ENCODE measurements at regions not wholly inside any gene's neighbourhood (a gene's known extent, or its start where the extent isn't known, plus 50 kb on each side); places are given as distances from the start of the nearest gene placed in this dataset.

DNA sequence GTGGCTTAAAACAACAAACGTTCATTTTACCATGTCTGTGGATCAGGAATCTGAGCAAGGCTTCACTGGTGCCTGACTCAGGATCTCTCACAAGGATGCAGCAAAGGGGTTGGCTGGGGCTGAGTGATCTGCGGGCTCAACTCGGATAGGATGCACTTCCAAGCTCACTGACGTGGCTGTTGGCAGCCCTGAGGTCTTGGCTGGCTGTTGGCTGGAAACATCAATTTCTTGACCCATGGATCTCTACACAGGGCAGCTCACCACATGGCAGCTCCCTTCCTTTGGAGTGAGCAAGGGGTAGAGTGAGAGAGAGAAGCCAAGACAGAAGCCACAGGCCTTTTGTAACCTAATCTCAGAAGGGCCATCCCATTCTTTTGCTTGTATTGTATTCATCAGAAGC is 202.1 kb downstream of the NXNL2 start:
- TF ChIP-seq, protein P1, sequence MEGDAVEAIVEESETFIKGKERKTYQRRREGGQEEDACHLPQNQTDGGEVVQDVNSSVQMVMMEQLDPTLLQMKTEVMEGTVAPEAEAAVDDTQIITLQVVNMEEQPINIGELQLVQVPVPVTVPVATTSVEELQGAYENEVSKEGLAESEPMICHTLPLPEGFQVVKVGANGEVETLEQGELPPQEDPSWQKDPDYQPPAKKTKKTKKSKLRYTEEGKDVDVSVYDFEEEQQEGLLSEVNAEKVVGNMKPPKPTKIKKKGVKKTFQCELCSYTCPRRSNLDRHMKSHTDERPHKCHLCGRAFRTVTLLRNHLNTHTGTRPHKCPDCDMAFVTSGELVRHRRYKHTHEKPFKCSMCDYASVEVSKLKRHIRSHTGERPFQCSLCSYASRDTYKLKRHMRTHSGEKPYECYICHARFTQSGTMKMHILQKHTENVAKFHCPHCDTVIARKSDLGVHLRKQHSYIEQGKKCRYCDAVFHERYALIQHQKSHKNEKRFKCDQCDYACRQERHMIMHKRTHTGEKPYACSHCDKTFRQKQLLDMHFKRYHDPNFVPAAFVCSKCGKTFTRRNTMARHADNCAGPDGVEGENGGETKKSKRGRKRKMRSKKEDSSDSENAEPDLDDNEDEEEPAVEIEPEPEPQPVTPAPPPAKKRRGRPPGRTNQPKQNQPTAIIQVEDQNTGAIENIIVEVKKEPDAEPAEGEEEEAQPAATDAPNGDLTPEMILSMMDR (IDR thresholded peaks at IDR 0.05), result no peak
- TF ChIP-seq POLR2AphosphoS5 (IDR thresholded peaks at IDR 0.05), result no peak
- TF ChIP-seq EP300 (IDR thresholded peaks at IDR 0.05; ENCODE audit: low read depth), result no peak
- no peak for TF ChIP-seq POLR2A (IDR thresholded peaks at IDR 0.05)
- no peaks in the 10 kb centered on the region for H3K9me3 ChIP-seq
- 84 to 96% methylated on average over 3 to 4 of the region's 4 CpGs for WGBS, 2 donors (ENCODE audit: low coverage in 1 of 2)
- H3K27me3 ChIP-seq, result no peaks in the 10 kb centered on the region
- H3K36me3 ChIP-seq, result no peaks in the 10 kb centered on the region
- intact Hi-C loops (cut with DNase I; ENCODE audit: low total_unique reads), result loop anchor here (5.0 kb wide), 1 partner anchor 540 kb away; no protein-coding TSS in a partner anchor
- in situ Hi-C loops (cut with MboI; ENCODE audit: low pct_ligation_motif_present in 1 of 4, low pct_unique_long_range_greater_than_20kb in 1 of 4, low sequenced_read_pairs in 3 of 4), result no loop called here
- no peaks in the 10 kb centered on the region for H3K4me1 ChIP-seq
- no peak for DNase-seq
- H3K4me3 ChIP-seq, result no peak overlapping the region
- H3K27ac ChIP-seq, result no peak overlapping the region

- Histone ChIP-seq H3K27ac (no peak overlapping the region), H3K27me3 (no peaks in the 10 kb centered on the region), H3K36me3 (no peaks in the 10 kb centered on the region), H3K9me3 (no peaks in the 10 kb centered on the region), H3K4me3 (no peak overlapping the region), H3K4me1 (peaks cover 0 to 4% (median 0%) of the 10 kb centered on the region in 4 donors)
- in situ Hi-C loops (cut with MboI; ENCODE audit: low pct_ligation_motif_present in 1 of 4, low pct_unique_long_range_greater_than_20kb in 1 of 4, low sequenced_read_pairs in 3 of 4), result no loop called here
- no peak for TF ChIP-seq POLR2A (IDR thresholded peaks at IDR 0.05)
- TF ChIP-seq, protein P1 (IDR thresholded peaks at IDR 0.05), result no peak
- TF ChIP-seq EP300 (IDR thresholded peaks at IDR 0.05; ENCODE audit: low read depth), result no peak
- TF ChIP-seq POLR2AphosphoS5 (IDR thresholded peaks at IDR 0.05), result no peak
- intact Hi-C loops (cut with DNase I; ENCODE audit: low total_unique reads), result loop anchor here (5.0 kb wide), 1 partner anchor 541 kb away; no protein-coding TSS in a partner anchor
- DNase-seq, result no peak
- 73 to 83% methylated on average over 3 to 9 of the region's 9 CpGs for WGBS, 2 donors (ENCODE audit: low coverage in 1 of 2)
Observed at GRCh38 chr9:88737876-88738275, 202.9 kb downstream of the NXNL2 start.

DNA sequence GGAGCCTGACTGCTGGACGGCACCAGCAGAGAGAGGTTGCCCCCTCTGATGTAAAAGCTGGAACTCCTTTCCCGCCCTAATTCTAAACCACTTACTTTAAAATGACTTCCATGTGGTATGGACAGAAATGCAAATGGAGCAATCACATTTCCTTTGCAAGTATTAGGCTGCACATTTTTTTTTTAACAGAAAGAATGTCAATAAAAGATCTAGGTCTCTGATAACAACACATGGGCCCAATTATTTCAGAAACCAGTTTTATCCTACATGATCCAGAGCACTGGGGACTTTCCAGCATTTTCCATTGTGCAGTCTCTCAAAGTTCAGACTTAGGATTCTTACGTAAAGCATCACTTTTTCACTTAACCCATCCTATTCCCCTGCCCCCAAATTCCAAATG is 203.7 kb downstream of the NXNL2 start:
- Histone ChIP-seq H3K27me3 (no peaks in the 10 kb centered on the region), H3K9me3 (no peaks in the 10 kb centered on the region), H3K4me3 (no peak overlapping the region), H3K4me1 (peaks cover 0 to 13% (median 4%) of the 10 kb centered on the region in 4 donors), H3K36me3 (no peaks in the 10 kb centered on the region), H3K27ac (no peak overlapping the region)
- no peak for DNase-seq
- WGBS, 2 donors (ENCODE audit: low coverage in 1 of 2), result 66 to 76% methylated on average over 3 of the region's 3 CpGs
- TF ChIP-seq POLR2A (IDR thresholded peaks at IDR 0.05) (no peak), EP300 (IDR thresholded peaks at IDR 0.05; ENCODE audit: low read depth) (no peak), POLR2AphosphoS5 (IDR thresholded peaks at IDR 0.05) (no peak)
- TF ChIP-seq, protein P1 (IDR thresholded peaks at IDR 0.05), result no peak
- intact Hi-C loops (cut with DNase I; ENCODE audit: low total_unique reads), result loop anchor here (5.0 kb wide), 1 partner anchor 541 kb away; no protein-coding TSS in a partner anchor
- in situ Hi-C loops (cut with MboI; ENCODE audit: low pct_ligation_motif_present in 1 of 4, low pct_unique_long_range_greater_than_20kb in 1 of 4, low sequenced_read_pairs in 3 of 4), result no loop called here

GRCh38 chr9:88739373-88739772 is 204.4 kb downstream of the NXNL2 start:
- no peak for DNase-seq
- TF ChIP-seq POLR2AphosphoS5 (IDR thresholded peaks at IDR 0.05) (no peak), POLR2A (IDR thresholded peaks at IDR 0.05) (no peak), EP300 (IDR thresholded peaks at IDR 0.05; ENCODE audit: low read depth) (no peak)
- Histone ChIP-seq H3K9me3 (no peaks in the 10 kb centered on the region), H3K27ac (no peak overlapping the region), H3K4me3 (no peak overlapping the region), H3K36me3 (no peaks in the 10 kb centered on the region), H3K27me3 (no peaks in the 10 kb centered on the region), H3K4me1 (peaks cover 0 to 15% (median 7%) of the 10 kb centered on the region in 4 donors)
- intact Hi-C loops (cut with DNase I; ENCODE audit: low total_unique reads), result loop anchor here (5.0 kb wide), 1 partner anchor 542 kb away; no protein-coding TSS in a partner anchor
- in situ Hi-C loops (cut with MboI; ENCODE audit: low pct_ligation_motif_present in 1 of 4, low pct_unique_long_range_greater_than_20kb in 1 of 4, low sequenced_read_pairs in 3 of 4), result no loop called here
- WGBS, 2 donors (ENCODE audit: low coverage in 1 of 2), result 42 to 80% methylated on average over 2 of the region's 2 CpGs

DNA sequence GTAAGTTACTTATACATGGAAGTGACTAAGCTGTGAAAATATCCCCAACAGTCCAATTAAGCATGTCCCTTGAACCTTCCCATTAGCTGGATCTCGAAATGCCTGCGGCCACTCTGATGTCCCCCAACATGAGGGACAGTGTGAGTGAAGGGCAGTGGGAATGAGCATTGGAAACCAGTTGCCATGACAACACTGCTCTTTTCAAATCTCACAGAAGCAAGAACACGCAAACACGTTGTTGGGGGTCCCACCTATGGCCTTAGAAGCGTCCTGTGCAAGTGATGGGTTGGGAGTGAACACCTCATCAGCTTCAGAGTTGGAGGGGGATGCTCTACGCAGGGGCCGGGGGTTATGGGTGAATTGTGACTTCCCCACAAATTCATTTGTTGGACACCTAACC is 205.9 kb downstream of the NXNL2 start:
- in situ Hi-C loops (cut with MboI; ENCODE audit: low pct_ligation_motif_present in 1 of 4, low pct_unique_long_range_greater_than_20kb in 1 of 4, low sequenced_read_pairs in 3 of 4), result no loop called here
- TF ChIP-seq POLR2A (IDR thresholded peaks at IDR 0.05) (no peak), POLR2AphosphoS5 (IDR thresholded peaks at IDR 0.05) (no peak), EP300 (IDR thresholded peaks at IDR 0.05; ENCODE audit: low read depth) (no peak)
- TF ChIP-seq, protein P1 (IDR thresholded peaks at IDR 0.05), result no peak

More for the DNA sequence above, 205.9 kb downstream of the NXNL2 start:
- H3K4me1 ChIP-seq, result peaks cover 0 to 20% (median 7%) of the 10 kb centered on the region in 4 donors
- H3K9me3 ChIP-seq, result no peaks in the 10 kb centered on the region
- no peak overlapping the region for H3K27ac ChIP-seq
- DNase-seq, result no peak
- intact Hi-C loops (cut with DNase I; ENCODE audit: low total_unique reads), result no loop called here
- WGBS, 2 donors (ENCODE audit: low coverage in 1 of 2), result 88% methylated on average over 7 of the region's 7 CpGs; no CpG with 5 or more reads in 1 of the 2 donors
- H3K36me3 ChIP-seq, result no peaks in the 10 kb centered on the region
- no peak overlapping the region for H3K4me3 ChIP-seq
- H3K27me3 ChIP-seq, result no peaks in the 10 kb centered on the region

Measured in transverse colon (tissue), 4 donors.